GM12878 (cell line): ENCODE measurements at regions not wholly inside any gene's neighbourhood (a gene's known extent, or its start where the extent isn't known, plus 50 kb on each side); places are given as distances from the start of the nearest gene placed in this dataset.

Source experiments
- ATAC-seq: fragments of 200-7000 bp; cut with Tn5 transposase; 3 replicates; pipeline ENCODE4 v1.9.1; 2020; ENCODE audit warnings: mild to moderate bottlenecking, moderate library complexity
- BruUV-seq: library from RNA; stranded (reverse); fragments of 400-500 nt; replicated peaks from 2 replicates; lab custom pipeline; 2021; lab: Mats Ljungman, UMichigan
- CTCF ChIA-PET: fragments of 300-600 bp; sonication (Branson Sonifier 250); formaldehyde crosslinking; extraction: SDS; loops from one replicate; lab custom pipeline; 2021; ENCODE audit warnings: inconsistent platforms; lab: Yijun Ruan, JAX
- POLR2A ChIA-PET: fragments of 350-600 bp; formaldehyde crosslinking; extraction: SDS; loops from one replicate; lab custom pipeline; 2021; ENCODE audit warnings: inconsistent platforms; lab: Charles Lee
- RAD21 ChIA-PET: fragments of 300-600 bp; sonication (Branson Sonifier 250); formaldehyde crosslinking; loops from one replicate; lab custom pipeline; 2023; ENCODE audit warnings: antibody characterized with exemption; ENCODE audit not compliant: unreplicated experiment; lab: Charles Lee
- SMC1A ChIA-PET: fragments of 300-600 bp; sonication (Branson Sonifier 250); formaldehyde crosslinking; loops from one replicate; lab custom pipeline; 2023; ENCODE audit not compliant: unreplicated experiment, uncharacterized antibody; lab: Charles Lee
- DNase-seq: peaks from one replicate; pipeline ENCODE4 v3.0.0-alpha.2; 2011; ENCODE audit warnings: low read depth, low spot score
- FAIRE-seq: peaks from 3 replicates; lab custom pipeline; 2011; peaks lifted over from hg19 to GRCh38; lab: Jason Lieb, UNC
- H2AFZ ChIP-seq: 2 replicates; pipeline ENCODE4 v1.6.0; 2011; ENCODE audit warnings: low read depth, low read length, control low read depth; ENCODE audit not compliant: control insufficient read depth
- H3K27ac ChIP-seq: 2 replicates; pipeline ENCODE4 v1.5.1; 2011; ENCODE audit warnings: control low read depth; ENCODE audit not compliant: control insufficient read depth, insufficient read depth
- H3K27me3 ChIP-seq, 2 experiments: replicated peaks in 1 of 2; 2 replicates each; pipeline versions ENCODE4 v1.6.0 to v1.6.1; 2011; ENCODE audit warnings: low read length in 1 of 2; ENCODE audit not compliant: control insufficient read depth in 2 of 2, insufficient read depth in 2 of 2
- H3K36me3 ChIP-seq, 2 experiments: 2 replicates each; pipeline ENCODE4 v1.5.1; 2011; ENCODE audit warnings: low read length in 1 of 2; ENCODE audit not compliant: control insufficient read depth in 2 of 2, insufficient read depth in 2 of 2
- H3K4me1 ChIP-seq: 2 replicates; pipeline ENCODE4 v1.6.1; 2011; ENCODE audit warnings: mild to moderate bottlenecking, low read length, moderate library complexity, mixed read lengths; ENCODE audit not compliant: control insufficient read depth, insufficient read depth
- H3K4me2 ChIP-seq: 2 replicates; pipeline ENCODE4 v1.6.0; 2011; ENCODE audit warnings: control low read depth; ENCODE audit not compliant: control insufficient read depth, insufficient read depth
- H3K4me3 ChIP-seq: fragments of 200-600 bp; sonication (generic); 2 replicates; pipeline ENCODE4 v1.5.1; 2016
- H3K79me2 ChIP-seq: 2 replicates; pipeline ENCODE4 v1.6.0; 2011; ENCODE audit warnings: low read length; ENCODE audit not compliant: control insufficient read depth, insufficient read depth
- H3K9ac ChIP-seq: 2 replicates; pipeline ENCODE4 v1.8.0; 2011; ENCODE audit warnings: low read length, control low read depth, mixed read lengths; ENCODE audit not compliant: control insufficient read depth, insufficient read depth
- H3K9me3 ChIP-seq: replicated peaks from 3 replicates; pipeline ENCODE4 v1.5.1; 2011; ENCODE audit warnings: mild to moderate bottlenecking, low read length; ENCODE audit not compliant: control insufficient read depth, insufficient read depth
- H4K20me1 ChIP-seq: 2 replicates; pipeline ENCODE4 v1.6.0; 2011; ENCODE audit not compliant: control insufficient read depth, insufficient read depth
- EZH2 ChIP-seq: IDR thresholded peaks from 2 replicates; pipeline ENCODE4 v1.6.1; 2012; ENCODE audit warnings: low read depth, mild to moderate bottlenecking, control low read depth, inconsistent platforms, low read length, borderline replicate concordance; ENCODE audit not compliant: control insufficient read depth
- IRF4 ChIP-seq: IDR thresholded peaks from 2 replicates; pipeline ENCODE4 v1.6.1; 2011; ENCODE audit warnings: low read depth, low read length
- JUND ChIP-seq: IDR thresholded peaks from 2 replicates; pipeline ENCODE4 v1.6.1; 2012; ENCODE audit warnings: low read depth, mild to moderate bottlenecking, low read length, improper control_type of control experiment, moderate library complexity
- MEF2B ChIP-seq: fragments of 450-650 bp; IDR thresholded peaks from 2 replicates; pipeline ENCODE4 v1.6.1; 2018; ENCODE audit warnings: mild to moderate bottlenecking, moderate library complexity; ENCODE audit not compliant: partially characterized antibody, poor library complexity, severe bottlenecking
- POLR2AphosphoS2 ChIP-seq: IDR thresholded peaks from 2 replicates; pipeline ENCODE4 v1.6.1; 2011; ENCODE audit warnings: low read depth, mild to moderate bottlenecking, low read length, improper control_type of control experiment, moderate library complexity
- RAD51 ChIP-seq: fragments of 450-650 bp; IDR thresholded peaks from 2 replicates; pipeline ENCODE4 v1.6.1; 2016; ENCODE audit warnings: moderate library complexity, mild to moderate bottlenecking, inconsistent platforms
- SP1 ChIP-seq: IDR thresholded peaks from one replicate; pipeline ENCODE4 v1.6.1; 2011; ENCODE audit warnings: low read depth, low read length
- TCF12 ChIP-seq: IDR thresholded peaks from 2 replicates; pipeline ENCODE4 v1.6.1; 2011; ENCODE audit warnings: low read depth, mild to moderate bottlenecking, low read length
- WGBS: methylation state at CpG from one replicate; pipeline ENCODE4 v1.1.6; 2016; ENCODE audit warnings: low lambda C conversion rate; ENCODE audit not compliant: insufficient replicate concordance, insufficient coverage; ENCODE audit errors: missing lambda C conversion rate; 5-methylcytosine and 5-hydroxymethylcytosine counted together
- in situ Hi-C: fragments of 300-500 bp; cut with MboI; formaldehyde crosslinking; loops from 9 replicates; pipeline ENCODE4 v1.14.3; 2018; ENCODE audit warnings: mixed read lengths
- intact Hi-C: fragments of 100-400 bp; cut with micrococcal nuclease; formaldehyde crosslinking; loops from one replicate; pipeline ENCODE4 v1.14.2; 2022; ENCODE audit not compliant: unreplicated experiment
- TF ChIP-seq, protein P1 (sequence below): IDR thresholded peaks from 2 replicates; pipeline ENCODE4 v1.6.1; 2012; ENCODE audit warnings: low read depth, low read length, improper control_type of control experiment
- TF ChIP-seq, protein P2 (sequence below): fragments of 450-650 bp; IDR thresholded peaks from 2 replicates; pipeline ENCODE4 v1.6.1; 2016; ENCODE audit warnings: mild to moderate bottlenecking, moderate library complexity, borderline replicate concordance
- TF ChIP-seq, protein P3 (sequence below): fragments of 450-650 bp; IDR thresholded peaks from 2 replicates; pipeline ENCODE4 v1.6.1; 2016; ENCODE audit warnings: mild to moderate bottlenecking

DNA sequence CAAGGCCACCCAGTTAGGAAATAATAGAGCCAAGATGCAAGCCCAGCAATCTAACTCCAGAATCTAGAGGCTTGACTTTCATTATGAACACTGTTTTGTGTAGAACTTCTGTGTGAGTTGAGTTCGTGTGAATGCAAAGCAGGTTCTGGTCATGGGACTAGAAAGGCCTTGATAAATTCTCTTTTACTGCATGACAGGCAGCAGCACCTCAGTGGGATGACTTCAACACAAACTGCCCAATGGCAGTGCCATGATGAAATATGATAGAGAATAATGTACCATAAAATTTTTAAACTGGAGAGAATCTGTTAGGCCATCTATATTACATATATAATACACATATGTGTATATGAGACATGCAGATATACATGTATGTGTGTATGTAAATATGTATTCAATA lies 214.5 kb downstream of the KLF5 start:
- Histone ChIP-seq H3K79me2 (no peaks in the 10 kb centered on the region), H3K27me3 (no peaks in the 10 kb centered on the region), H3K9ac (no peak overlapping the region), H3K4me2 (no peak overlapping the region), H2AFZ (no peak overlapping the region), H3K4me1 (no peaks in the 10 kb centered on the region), H3K4me3 (no peak overlapping the region), H3K36me3 (no peaks in the 10 kb centered on the region), H3K9me3 (no peaks in the 10 kb centered on the region; the same call in 2 of the 3 replicates), H3K27ac (no peak overlapping the region), H4K20me1 (no peaks in the 10 kb centered on the region)
- POLR2A ChIA-PET = no interaction called here
- 0% methylated on average over 1 of the region's 1 CpG for WGBS
- ATAC-seq (no peak), FAIRE-seq (no peak), DNase-seq (no peak)
- SMC1A ChIA-PET = interaction anchor here (0.6 to 1.4 kb wide), 2 partner anchors 18 to 68 kb away, joined by 3 read pairs; no protein-coding TSS in a partner anchor
- no TSS peak for BruUV-seq
- no peak for TF ChIP-seq POLR2AphosphoS2
- no peak for TF ChIP-seq IRF4
- no peak for TF ChIP-seq RAD51
- TF ChIP-seq, protein P1, sequence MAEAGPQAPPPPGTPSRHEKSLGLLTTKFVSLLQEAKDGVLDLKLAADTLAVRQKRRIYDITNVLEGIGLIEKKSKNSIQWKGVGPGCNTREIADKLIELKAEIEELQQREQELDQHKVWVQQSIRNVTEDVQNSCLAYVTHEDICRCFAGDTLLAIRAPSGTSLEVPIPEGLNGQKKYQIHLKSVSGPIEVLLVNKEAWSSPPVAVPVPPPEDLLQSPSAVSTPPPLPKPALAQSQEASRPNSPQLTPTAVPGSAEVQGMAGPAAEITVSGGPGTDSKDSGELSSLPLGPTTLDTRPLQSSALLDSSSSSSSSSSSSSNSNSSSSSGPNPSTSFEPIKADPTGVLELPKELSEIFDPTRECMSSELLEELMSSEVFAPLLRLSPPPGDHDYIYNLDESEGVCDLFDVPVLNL = no peak
- RAD21 ChIA-PET = no interaction called here
- CTCF ChIA-PET = no interaction called here
- in situ Hi-C loops = no loop called here
- intact Hi-C loops = no loop called here

DNA sequence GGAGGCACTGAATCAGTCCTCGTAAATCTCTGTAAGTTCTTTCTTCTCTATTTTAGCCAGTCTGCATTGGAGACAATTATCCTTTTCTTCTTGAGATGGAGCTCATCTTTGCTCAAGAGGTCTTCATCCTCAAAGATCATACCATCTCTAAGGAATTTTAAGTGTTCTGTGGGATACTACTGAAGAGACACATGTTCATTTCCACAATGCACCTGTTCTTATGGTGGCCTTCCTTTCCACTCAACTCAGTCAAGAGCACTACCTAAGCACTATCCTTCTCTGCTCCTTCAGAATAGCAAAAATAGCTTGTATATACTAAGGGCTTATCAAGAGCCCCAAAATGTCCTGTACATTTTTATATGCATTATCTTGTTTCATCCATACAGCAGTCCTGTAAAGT lies 214.0 kb downstream of the KLF5 start:
- ChIA-PET CTCF (interaction anchor here (1.3 kb wide), 1 partner anchor 12 kb away, joined by 3 read pairs; no protein-coding TSS in a partner anchor), POLR2A (no interaction called here), SMC1A (interaction anchor here (0.6 kb wide), 1 partner anchor 68 kb away, joined by 3 read pairs; no protein-coding TSS in a partner anchor), RAD21 (no interaction called here)
- Histone ChIP-seq H3K27ac (no peak overlapping the region), H3K4me2 (no peak overlapping the region), H2AFZ (no peak overlapping the region), H3K4me1 (no peaks in the 10 kb centered on the region), H3K27me3 (no peaks in the 10 kb centered on the region), H3K9me3 (no peaks in the 10 kb centered on the region; the same call in 2 of the 3 replicates), H3K79me2 (no peaks in the 10 kb centered on the region), H3K36me3 (no peaks in the 10 kb centered on the region), H3K4me3 (no peak overlapping the region), H4K20me1 (no peaks in the 10 kb centered on the region), H3K9ac (no peak overlapping the region)
- TF ChIP-seq MEF2B (no peak), JUND (no peak), SP1 (no peak), EZH2 (no peak), TCF12 (no peak)
- TF ChIP-seq, protein P2, sequence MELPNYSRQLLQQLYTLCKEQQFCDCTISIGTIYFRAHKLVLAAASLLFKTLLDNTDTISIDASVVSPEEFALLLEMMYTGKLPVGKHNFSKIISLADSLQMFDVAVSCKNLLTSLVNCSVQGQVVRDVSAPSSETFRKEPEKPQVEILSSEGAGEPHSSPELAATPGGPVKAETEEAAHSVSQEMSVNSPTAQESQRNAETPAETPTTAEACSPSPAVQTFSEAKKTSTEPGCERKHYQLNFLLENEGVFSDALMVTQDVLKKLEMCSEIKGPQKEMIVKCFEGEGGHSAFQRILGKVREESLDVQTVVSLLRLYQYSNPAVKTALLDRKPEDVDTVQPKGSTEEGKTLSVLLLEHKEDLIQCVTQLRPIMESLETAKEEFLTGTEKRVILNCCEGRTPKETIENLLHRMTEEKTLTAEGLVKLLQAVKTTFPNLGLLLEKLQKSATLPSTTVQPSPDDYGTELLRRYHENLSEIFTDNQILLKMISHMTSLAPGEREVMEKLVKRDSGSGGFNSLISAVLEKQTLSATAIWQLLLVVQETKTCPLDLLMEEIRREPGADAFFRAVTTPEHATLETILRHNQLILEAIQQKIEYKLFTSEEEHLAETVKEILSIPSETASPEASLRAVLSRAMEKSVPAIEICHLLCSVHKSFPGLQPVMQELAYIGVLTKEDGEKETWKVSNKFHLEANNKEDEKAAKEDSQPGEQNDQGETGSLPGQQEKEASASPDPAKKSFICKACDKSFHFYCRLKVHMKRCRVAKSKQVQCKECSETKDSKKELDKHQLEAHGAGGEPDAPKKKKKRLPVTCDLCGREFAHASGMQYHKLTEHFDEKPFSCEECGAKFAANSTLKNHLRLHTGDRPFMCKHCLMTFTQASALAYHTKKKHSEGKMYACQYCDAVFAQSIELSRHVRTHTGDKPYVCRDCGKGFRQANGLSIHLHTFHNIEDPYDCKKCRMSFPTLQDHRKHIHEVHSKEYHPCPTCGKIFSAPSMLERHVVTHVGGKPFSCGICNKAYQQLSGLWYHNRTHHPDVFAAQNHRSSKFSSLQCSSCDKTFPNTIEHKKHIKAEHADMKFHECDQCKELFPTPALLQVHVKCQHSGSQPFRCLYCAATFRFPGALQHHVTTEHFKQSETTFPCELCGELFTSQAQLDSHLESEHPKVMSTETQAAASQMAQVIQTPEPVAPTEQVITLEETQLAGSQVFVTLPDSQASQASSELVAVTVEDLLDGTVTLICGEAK = no peak
- TF ChIP-seq, protein P3, sequence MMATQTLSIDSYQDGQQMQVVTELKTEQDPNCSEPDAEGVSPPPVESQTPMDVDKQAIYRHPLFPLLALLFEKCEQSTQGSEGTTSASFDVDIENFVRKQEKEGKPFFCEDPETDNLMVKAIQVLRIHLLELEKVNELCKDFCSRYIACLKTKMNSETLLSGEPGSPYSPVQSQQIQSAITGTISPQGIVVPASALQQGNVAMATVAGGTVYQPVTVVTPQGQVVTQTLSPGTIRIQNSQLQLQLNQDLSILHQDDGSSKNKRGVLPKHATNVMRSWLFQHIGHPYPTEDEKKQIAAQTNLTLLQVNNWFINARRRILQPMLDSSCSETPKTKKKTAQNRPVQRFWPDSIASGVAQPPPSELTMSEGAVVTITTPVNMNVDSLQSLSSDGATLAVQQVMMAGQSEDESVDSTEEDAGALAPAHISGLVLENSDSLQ = no peak
- no peak for DNase-seq
- intact Hi-C loops (no loop called here), in situ Hi-C loops (no loop called here)
- 6% methylated on average over 1 of the region's 1 CpG for WGBS
- ATAC-seq = no peak
- FAIRE-seq = no peak
- no TSS peak for BruUV-seq
